CD4-positive, alpha-beta T cell treated with Interleukin-21 for 1 hour (primary cell): ENCODE measurements at regions not wholly inside any gene's neighbourhood (a gene's known extent, or its start where the extent isn't known, plus 50 kb on each side); places are given as distances from the start of the nearest gene placed in this dataset.
"Not testable (repeated sequence)": the region's sequence is repeated elsewhere in the genome, so short reads cannot be mapped to it uniquely, and the experiment has no call there.

Source experiments
- DNase-seq: peaks from one replicate; pipeline ENCODE4 v3.0.0-alpha.2; 2020

GRCh38 chr15:98330692-98331435, 317.5 kb upstream of the IGF1R start:
- no peak for DNase-seq

- DNase-seq, result no peak
Measured at GRCh38 chr15:98331676-98332075, 316.7 kb upstream of the IGF1R start.

GRCh38 chr15:98333251-98333650, 315.1 kb upstream of the IGF1R start:
- DNase-seq, result no peak

- DNase-seq, result no peak
Measured at GRCh38 chr15:98342911-98343310, 305.4 kb upstream of the IGF1R start.

GRCh38 chr15:98344591-98344990, 303.7 kb upstream of the IGF1R start:
- DNase-seq, result no peak

- no peak for DNase-seq
Measured at GRCh38 chr15:98347001-98347400, 301.3 kb upstream of the IGF1R start.

- no peak for DNase-seq
Measured at GRCh38 chr15:98347866-98348265, 300.5 kb upstream of the IGF1R start.

- no peak for DNase-seq
Measured at GRCh38 chr15:98350276-98350675, 298.1 kb upstream of the IGF1R start.

- DNase-seq, result not testable (repeated sequence)
Measured at GRCh38 chr15:98358274-98358673, 290.1 kb upstream of the IGF1R start.

- no peak for DNase-seq
Measured at GRCh38 chr15:98358971-98359370, 289.4 kb upstream of the IGF1R start.

GRCh38 chr15:98363416-98363815, 284.9 kb upstream of the IGF1R start:
- DNase-seq, result no peak

- no peak for DNase-seq
Measured at GRCh38 chr15:98363955-98364354, 284.4 kb upstream of the IGF1R start.

GRCh38 chr15:98369081-98369716, 279.1 kb upstream of the IGF1R start:
- DNase-seq, result no peak

- DNase-seq, result no peak
Measured at GRCh38 chr15:98375513-98376340, 272.6 kb upstream of the IGF1R start.

GRCh38 chr15:98380721-98381120, 267.6 kb upstream of the IGF1R start:
- no peak for DNase-seq

- no peak for DNase-seq
Measured at GRCh38 chr15:98381446-98381845, 266.9 kb upstream of the IGF1R start.

GRCh38 chr15:98382139-98382538, 266.2 kb upstream of the IGF1R start:
- no peak for DNase-seq

GRCh38 chr15:98383571-98383970, 264.8 kb upstream of the IGF1R start:
- DNase-seq, result no peak

- DNase-seq, result no peak
Measured at GRCh38 chr15:98384328-98385029, 263.9 kb upstream of the IGF1R start.

- DNase-seq, result no peak
Measured at GRCh38 chr15:98385752-98386381, 262.5 kb upstream of the IGF1R start.

GRCh38 chr15:98386561-98386960, 261.8 kb upstream of the IGF1R start:
- DNase-seq, result no peak

GRCh38 chr15:98387866-98388265, 260.5 kb upstream of the IGF1R start:
- DNase-seq, result no peak
